ENCODE measurements at regions not wholly inside any gene's neighbourhood (a gene's known extent, or its start where the extent isn't known, plus 50 kb on each side); places are given as distances from the start of the nearest gene placed in this dataset.

DNA sequence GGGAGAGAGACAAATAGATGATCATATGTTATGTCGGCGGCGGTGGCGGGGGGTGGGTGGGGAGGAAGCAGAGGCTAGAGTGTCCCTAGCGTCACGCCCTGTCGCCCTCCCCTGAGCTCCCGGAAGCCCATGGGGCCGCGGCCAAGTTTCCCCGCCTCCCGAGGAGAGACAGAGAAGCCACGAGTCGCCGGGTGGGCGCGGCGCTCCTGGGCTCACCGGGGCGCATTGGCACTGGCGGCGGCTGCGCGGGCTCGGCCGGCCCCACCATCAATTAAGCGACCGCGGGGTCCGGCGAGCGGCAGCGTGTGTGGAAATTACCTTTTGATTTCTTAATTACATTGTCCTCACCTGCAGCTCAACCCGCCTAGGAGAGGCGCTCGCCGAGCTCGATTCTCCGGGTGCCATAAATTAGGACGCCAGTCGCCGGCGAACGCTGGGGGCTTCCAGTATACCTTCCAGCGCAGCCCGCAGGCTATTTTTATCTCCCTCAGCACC lies 119.9 kb upstream of the LHX5 start:
- Histone ChIP-seq H3K4me3 (no peak overlapping the region), H3K4me1 (no peaks in the 10 kb centered on the region), H3K36me3 (no peaks in the 10 kb centered on the region), H3K27ac (no peak overlapping the region), H3K27me3 (peaks cover 5 to 52% (median 8%) of the 10 kb centered on the region in 3 donors), H3K9me3 (peaks cover 0 to 6% (median 2%) of the 10 kb centered on the region in 4 donors)
- intact Hi-C loops (cut with DNase I): no loop called here
- no peak for DNase-seq
- WGBS, 2 donors: 2 to 4% methylated on average over 46 of the region's 46 CpGs
- TF ChIP-seq EP300 (IDR thresholded peaks at IDR 0.05) (no peak), POLR2A (IDR thresholded peaks at IDR 0.05) (no peak), POLR2AphosphoS5 (IDR thresholded peaks at IDR 0.05) (no peak)
- TF ChIP-seq, protein P1, sequence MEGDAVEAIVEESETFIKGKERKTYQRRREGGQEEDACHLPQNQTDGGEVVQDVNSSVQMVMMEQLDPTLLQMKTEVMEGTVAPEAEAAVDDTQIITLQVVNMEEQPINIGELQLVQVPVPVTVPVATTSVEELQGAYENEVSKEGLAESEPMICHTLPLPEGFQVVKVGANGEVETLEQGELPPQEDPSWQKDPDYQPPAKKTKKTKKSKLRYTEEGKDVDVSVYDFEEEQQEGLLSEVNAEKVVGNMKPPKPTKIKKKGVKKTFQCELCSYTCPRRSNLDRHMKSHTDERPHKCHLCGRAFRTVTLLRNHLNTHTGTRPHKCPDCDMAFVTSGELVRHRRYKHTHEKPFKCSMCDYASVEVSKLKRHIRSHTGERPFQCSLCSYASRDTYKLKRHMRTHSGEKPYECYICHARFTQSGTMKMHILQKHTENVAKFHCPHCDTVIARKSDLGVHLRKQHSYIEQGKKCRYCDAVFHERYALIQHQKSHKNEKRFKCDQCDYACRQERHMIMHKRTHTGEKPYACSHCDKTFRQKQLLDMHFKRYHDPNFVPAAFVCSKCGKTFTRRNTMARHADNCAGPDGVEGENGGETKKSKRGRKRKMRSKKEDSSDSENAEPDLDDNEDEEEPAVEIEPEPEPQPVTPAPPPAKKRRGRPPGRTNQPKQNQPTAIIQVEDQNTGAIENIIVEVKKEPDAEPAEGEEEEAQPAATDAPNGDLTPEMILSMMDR (IDR thresholded peaks at IDR 0.05): no peak

DNA sequence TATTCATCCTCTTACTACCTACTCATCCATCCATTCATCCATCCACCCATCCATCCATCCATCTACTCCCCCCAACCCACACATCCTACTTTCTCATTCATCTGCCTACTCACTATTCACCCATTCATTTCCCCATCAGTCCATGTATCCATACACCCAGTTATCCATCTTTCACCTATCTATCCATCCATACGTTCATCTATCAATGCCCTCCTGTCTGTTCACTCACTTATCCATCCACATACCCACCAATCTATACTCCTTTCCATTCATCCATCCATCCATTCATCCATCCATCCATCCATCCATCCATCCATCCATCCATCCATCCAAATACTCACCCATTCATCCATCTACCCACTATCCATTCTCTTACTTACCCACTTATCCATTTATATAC lies 117.8 kb upstream of the LHX5 start:
- Histone ChIP-seq H3K4me3 (no peak overlapping the region), H3K27ac (no peak overlapping the region), H3K36me3 (no peaks in the 10 kb centered on the region), H3K9me3 (no peaks in the 10 kb centered on the region), H3K4me1 (no peaks in the 10 kb centered on the region), H3K27me3 (peaks cover 5 to 48% (median 8%) of the 10 kb centered on the region in 3 donors)
- intact Hi-C loops (cut with DNase I): no loop called here
- no peak for TF ChIP-seq EP300 (IDR thresholded peaks at IDR 0.05)
- TF ChIP-seq POLR2A (IDR thresholded peaks at IDR 0.05): no peak
- no peak for TF ChIP-seq POLR2AphosphoS5 (IDR thresholded peaks at IDR 0.05)
- TF ChIP-seq, protein P1 (IDR thresholded peaks at IDR 0.05): no peak
- DNase-seq: no peak
- 82 to 88% methylated on average over 1 of the region's 1 CpG for WGBS, 2 donors

DNA sequence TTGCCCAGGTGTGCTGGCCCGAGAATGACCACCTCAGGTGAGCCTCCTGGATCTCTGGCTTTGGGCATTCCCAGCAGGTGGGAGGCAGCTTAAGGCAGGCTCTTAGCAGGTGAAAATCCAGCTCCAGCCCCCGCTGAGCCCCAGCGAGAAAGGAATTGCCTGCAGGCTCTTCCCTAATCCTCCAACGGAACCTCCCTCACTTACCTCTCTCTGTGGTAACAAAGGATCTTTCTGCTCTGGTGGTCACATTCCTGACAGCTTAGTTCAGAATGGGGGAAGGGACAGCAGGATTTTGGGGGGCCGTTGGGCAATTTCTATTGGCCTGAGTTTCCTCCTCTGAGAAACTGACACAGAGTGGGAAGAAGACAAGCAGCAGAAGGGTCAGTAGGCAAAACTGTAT lies 116.0 kb upstream of the LHX5 start:
- peaks cover 5 to 33% (median 8%) of the 10 kb centered on the region in 3 donors for H3K27me3 ChIP-seq
- no peaks in the 10 kb centered on the region for H3K9me3 ChIP-seq
- H3K36me3 ChIP-seq: no peaks in the 10 kb centered on the region
- 7 to 16% methylated on average over 5 of the region's 5 CpGs for WGBS, 2 donors
- intact Hi-C loops (cut with DNase I): no loop called here
- TF ChIP-seq POLR2AphosphoS5 (IDR thresholded peaks at IDR 0.05) (no peak), EP300 (IDR thresholded peaks at IDR 0.05) (no peak), POLR2A (IDR thresholded peaks at IDR 0.05) (no peak)
- TF ChIP-seq, protein P1 (IDR thresholded peaks at IDR 0.05): no peak
- H3K4me1 ChIP-seq: no peaks in the 10 kb centered on the region
- H3K27ac ChIP-seq: no peak overlapping the region
- DNase-seq: no peak
- no peak overlapping the region for H3K4me3 ChIP-seq

DNA sequence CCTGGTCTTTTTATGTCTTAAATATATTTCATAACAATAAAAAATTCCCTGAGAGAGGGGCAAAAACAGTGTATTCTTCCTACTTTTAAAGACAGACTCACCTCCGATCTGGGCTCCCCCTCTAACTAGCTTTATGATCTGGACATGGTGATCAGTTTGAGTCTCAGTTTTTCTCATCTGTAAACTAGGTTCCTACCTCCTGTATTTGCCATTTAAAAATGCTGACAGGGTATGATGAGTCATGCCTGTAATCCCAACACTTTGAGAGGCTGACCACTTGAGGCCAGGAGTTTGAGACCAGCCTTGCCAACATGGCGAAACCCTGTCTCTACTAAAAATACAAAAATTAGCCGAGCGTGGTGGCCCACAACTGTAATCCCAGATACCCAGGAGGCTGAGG lies 114.8 kb upstream of the LHX5 start:
- no peak for DNase-seq
- TF ChIP-seq POLR2A (IDR thresholded peaks at IDR 0.05) (no peak), POLR2AphosphoS5 (IDR thresholded peaks at IDR 0.05) (no peak), EP300 (IDR thresholded peaks at IDR 0.05) (no peak)
- TF ChIP-seq, protein P1 (IDR thresholded peaks at IDR 0.05): no peak
- Histone ChIP-seq H3K27me3 (peaks cover 1 to 20% (median 3%) of the 10 kb centered on the region in 3 donors), H3K36me3 (no peaks in the 10 kb centered on the region), H3K4me1 (no peaks in the 10 kb centered on the region), H3K9me3 (peaks cover 0 to 4% (median 0%) of the 10 kb centered on the region in 4 donors), H3K27ac (no peak overlapping the region), H3K4me3 (no peak overlapping the region)
- intact Hi-C loops (cut with DNase I): no loop called here
- 82 to 86% methylated on average over 4 of the region's 4 CpGs for WGBS, 2 donors

All from sigmoid colon (tissue), 6 donors.